ENCODE measurements at regions not wholly inside any gene's neighbourhood (a gene's known extent, or its start where the extent isn't known, plus 50 kb on each side); places are given as distances from the start of the nearest gene placed in this dataset.
"Not testable (repeated sequence)": the region's sequence is repeated elsewhere in the genome, so short reads cannot be mapped to it uniquely, and the experiment has no call there.

DNA sequence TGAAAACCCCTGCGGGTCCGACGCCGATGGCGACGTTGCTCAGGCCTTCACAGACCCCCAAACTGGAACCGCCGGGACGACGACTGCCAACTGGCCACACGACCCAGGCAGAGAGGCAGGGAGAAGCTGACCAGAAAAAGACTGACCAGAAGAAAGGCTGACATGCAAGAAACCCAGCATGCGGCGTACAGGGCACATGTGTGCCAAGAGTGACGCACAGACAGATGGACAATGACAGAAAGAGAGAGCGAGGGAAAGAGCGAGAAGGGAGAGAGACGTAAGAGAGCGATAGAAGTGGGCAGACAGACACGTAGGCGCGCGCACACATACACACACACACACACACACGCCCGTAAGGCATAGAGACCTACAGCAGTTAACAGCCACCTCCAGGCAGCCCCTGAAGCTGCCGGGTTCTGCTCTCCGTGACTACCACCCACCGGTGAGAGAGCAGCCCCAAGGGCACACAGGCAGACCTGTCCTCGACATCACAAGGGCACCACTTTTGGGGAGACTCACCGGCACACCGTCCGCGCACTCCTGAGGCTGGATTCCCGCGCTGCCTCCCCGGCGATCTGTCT lies 67.2 kb upstream of the ZNF527 start:
- peak overlapping the region; percentile 75 for H3K4me3 Mint-ChIP-seq (ENCODE audit: unreplicated experiment)
- no peak overlapping the region for H3K27ac Mint-ChIP-seq (ENCODE audit: unreplicated experiment)
- H3K9me3 Mint-ChIP-seq (ENCODE audit: low read depth): peaks cover 19% of the 10 kb centered on the region
- TF ChIP-seq, protein P1, sequence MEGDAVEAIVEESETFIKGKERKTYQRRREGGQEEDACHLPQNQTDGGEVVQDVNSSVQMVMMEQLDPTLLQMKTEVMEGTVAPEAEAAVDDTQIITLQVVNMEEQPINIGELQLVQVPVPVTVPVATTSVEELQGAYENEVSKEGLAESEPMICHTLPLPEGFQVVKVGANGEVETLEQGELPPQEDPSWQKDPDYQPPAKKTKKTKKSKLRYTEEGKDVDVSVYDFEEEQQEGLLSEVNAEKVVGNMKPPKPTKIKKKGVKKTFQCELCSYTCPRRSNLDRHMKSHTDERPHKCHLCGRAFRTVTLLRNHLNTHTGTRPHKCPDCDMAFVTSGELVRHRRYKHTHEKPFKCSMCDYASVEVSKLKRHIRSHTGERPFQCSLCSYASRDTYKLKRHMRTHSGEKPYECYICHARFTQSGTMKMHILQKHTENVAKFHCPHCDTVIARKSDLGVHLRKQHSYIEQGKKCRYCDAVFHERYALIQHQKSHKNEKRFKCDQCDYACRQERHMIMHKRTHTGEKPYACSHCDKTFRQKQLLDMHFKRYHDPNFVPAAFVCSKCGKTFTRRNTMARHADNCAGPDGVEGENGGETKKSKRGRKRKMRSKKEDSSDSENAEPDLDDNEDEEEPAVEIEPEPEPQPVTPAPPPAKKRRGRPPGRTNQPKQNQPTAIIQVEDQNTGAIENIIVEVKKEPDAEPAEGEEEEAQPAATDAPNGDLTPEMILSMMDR (IDR thresholded peaks at IDR 0.05): no peak
- H3K27me3 Mint-ChIP-seq (ENCODE audit: low read depth): no peaks in the 10 kb centered on the region
- peaks cover 3% of the 10 kb centered on the region for H3K36me3 Mint-ChIP-seq (ENCODE audit: low read depth)
- DNase-seq (ENCODE audit: low spot score): peak; percentile 77
- no peaks in the 10 kb centered on the region for H3K4me1 Mint-ChIP-seq (ENCODE audit: low read depth)

DNA sequence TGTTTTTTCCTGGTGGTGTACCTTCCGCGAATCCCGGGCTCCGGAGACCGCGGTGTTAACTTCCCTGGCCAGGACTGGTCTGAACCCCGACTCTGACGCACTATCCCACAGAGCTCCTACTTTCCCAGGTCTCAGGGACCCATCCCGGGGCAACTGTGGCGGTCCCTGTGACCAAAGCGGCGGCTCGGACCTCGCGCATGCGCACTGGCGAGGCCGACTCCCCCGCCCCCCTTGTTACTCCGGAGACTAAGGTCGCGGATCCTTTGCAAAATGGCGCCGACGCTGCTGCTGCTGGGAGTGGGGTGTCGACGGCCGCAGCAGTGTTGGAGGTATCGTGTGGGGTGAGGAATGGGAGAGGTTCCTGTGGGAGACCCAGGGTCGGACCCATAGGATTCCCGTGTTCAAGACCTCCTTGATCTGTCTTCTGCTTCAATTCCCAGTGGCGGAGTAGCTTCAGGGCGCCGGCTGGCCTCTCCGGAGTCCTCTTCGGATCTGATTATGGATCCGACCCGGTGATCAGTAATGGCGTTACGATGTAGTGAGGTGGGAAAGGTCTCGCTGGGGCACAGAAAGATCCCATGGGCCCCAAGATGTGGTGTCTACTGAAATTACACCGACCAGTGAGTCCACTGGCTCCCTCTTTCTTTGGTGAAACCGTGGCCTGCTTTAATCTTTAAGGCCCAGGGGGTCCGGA lies 66.6 kb upstream of the ZNF527 start:
- Mint-ChIP-seq H3K27ac (ENCODE audit: unreplicated experiment) (peak overlapping the region; percentile 61), H3K4me1 (ENCODE audit: low read depth) (no peaks in the 10 kb centered on the region)

DNA sequence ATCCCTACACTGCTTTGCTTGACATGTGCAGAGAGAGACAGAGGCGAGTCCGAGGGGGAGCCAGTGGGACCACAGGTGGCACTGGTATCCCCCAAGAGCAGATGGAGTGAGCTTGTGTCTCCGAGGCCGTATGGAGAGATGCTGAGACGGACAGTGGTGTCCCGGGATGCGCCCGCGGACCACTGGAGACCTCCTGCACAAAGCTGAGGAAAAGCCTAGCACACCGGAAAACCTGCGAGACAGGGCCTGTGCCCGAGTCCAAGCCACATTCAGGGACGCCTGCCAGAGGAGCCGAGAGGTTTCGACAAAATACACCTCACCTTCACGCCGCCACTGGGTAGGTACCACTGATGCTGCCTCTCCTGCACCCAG lies 66.0 kb upstream of the ZNF527 start:
- Mint-ChIP-seq H3K9me3 (ENCODE audit: low read depth) (peaks cover 19% of the 10 kb centered on the region), H3K27ac (ENCODE audit: unreplicated experiment) (no peak overlapping the region), H3K27me3 (ENCODE audit: low read depth) (no peaks in the 10 kb centered on the region), H3K4me3 (ENCODE audit: unreplicated experiment) (no peak overlapping the region), H3K36me3 (ENCODE audit: low read depth) (peaks cover 3% of the 10 kb centered on the region), H3K4me1 (ENCODE audit: low read depth) (no peaks in the 10 kb centered on the region)
- TF ChIP-seq, protein P1 (IDR thresholded peaks at IDR 0.05): no peak
- no peak for DNase-seq (ENCODE audit: low spot score)

More for the DNA sequence above, 66.6 kb upstream of the ZNF527 start:
- Mint-ChIP-seq H3K9me3 (ENCODE audit: low read depth) (peaks cover 19% of the 10 kb centered on the region), H3K27me3 (ENCODE audit: low read depth) (no peaks in the 10 kb centered on the region), H3K36me3 (ENCODE audit: low read depth) (peaks cover 3% of the 10 kb centered on the region), H3K4me3 (ENCODE audit: unreplicated experiment) (peak overlapping the region; percentile 75)
- DNase-seq (ENCODE audit: low spot score): peak; percentile 91
- TF ChIP-seq, protein P1 (IDR thresholded peaks at IDR 0.05): no peak

DNA sequence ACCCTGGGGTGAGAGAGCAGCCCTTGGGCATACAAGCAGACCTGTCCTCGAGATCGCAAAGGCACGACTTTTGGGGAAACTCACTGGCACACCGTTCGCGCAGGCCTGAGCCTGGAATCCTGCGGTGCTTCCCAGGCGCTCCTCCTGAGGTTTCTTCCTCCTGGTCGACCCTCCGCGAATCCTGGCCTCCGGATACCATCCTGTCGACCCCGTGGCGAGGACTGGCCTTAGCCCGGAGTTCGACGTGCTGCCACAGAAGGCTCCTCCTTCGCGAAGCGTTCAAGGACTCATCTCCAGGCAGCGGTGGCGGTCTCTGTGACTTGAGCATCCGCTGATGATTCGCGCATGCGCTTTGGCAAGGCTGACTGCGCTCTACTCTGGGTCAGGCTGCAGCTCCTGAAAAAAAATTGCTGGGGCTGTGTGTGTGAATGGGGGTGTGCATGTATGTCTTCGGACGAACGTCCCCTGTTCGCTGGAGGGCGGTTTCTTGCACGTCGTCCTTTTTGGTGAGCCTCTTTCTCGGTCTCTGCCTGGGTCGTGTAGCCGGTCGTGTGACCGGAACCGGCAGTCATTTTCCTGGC lies 64.4 kb upstream of the ZNF527 start:
- Mint-ChIP-seq H3K4me1 (ENCODE audit: low read depth) (no peaks in the 10 kb centered on the region), H3K36me3 (ENCODE audit: low read depth) (peaks cover 3% of the 10 kb centered on the region), H3K27ac (ENCODE audit: unreplicated experiment) (no peak overlapping the region), H3K4me3 (ENCODE audit: unreplicated experiment) (no peak overlapping the region), H3K27me3 (ENCODE audit: low read depth) (no peaks in the 10 kb centered on the region), H3K9me3 (ENCODE audit: low read depth) (peaks cover 19% of the 10 kb centered on the region)
- no peak for DNase-seq (ENCODE audit: low spot score)
- TF ChIP-seq, protein P1 (IDR thresholded peaks at IDR 0.05): no peak

DNA sequence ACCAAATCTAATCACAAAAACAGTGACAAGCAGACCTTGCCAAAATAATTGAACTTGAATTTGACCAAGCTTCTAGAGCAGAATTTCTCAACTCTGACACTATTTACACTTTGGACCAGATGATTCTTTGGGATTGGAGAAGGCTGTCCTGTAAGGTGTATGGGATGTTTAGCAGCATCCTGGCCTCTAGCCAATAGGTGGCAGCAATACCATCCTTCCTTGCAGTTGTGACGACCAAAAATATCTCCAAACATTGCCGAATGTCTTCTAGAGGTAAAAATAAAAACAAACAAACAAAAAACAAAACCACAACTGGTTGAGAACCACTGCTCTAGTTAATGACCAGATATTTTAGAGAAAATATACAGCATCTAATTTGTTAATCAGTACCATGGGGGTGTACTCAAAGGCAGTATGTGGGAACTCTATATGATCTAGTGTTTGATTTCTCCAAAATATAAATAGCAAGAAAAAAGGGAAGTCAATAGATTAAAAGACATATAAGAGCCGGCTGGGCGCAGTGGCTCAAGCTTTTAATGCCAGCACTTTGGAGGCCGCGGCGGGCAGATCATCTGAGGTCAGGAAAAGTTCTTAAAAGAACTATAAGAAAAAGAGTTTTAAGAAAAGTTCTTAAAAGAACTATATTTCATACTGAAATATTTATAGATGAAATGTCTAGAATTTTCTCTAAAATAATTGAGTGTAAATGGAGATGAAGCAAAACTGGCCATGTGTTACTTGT lies 60.9 kb upstream of the ZNF527 start:
- TF ChIP-seq, protein P1 (IDR thresholded peaks at IDR 0.05): peak; percentile 28
- Mint-ChIP-seq H3K4me3 (ENCODE audit: unreplicated experiment) (no peak overlapping the region), H3K4me1 (ENCODE audit: low read depth) (peaks cover 16% of the 10 kb centered on the region), H3K27ac (ENCODE audit: unreplicated experiment) (no peak overlapping the region), H3K27me3 (ENCODE audit: low read depth) (no peaks in the 10 kb centered on the region), H3K36me3 (ENCODE audit: low read depth) (peaks cover 2% of the 10 kb centered on the region), H3K9me3 (ENCODE audit: low read depth) (peaks cover 26% of the 10 kb centered on the region)
- no peak for DNase-seq (ENCODE audit: low spot score)

DNA sequence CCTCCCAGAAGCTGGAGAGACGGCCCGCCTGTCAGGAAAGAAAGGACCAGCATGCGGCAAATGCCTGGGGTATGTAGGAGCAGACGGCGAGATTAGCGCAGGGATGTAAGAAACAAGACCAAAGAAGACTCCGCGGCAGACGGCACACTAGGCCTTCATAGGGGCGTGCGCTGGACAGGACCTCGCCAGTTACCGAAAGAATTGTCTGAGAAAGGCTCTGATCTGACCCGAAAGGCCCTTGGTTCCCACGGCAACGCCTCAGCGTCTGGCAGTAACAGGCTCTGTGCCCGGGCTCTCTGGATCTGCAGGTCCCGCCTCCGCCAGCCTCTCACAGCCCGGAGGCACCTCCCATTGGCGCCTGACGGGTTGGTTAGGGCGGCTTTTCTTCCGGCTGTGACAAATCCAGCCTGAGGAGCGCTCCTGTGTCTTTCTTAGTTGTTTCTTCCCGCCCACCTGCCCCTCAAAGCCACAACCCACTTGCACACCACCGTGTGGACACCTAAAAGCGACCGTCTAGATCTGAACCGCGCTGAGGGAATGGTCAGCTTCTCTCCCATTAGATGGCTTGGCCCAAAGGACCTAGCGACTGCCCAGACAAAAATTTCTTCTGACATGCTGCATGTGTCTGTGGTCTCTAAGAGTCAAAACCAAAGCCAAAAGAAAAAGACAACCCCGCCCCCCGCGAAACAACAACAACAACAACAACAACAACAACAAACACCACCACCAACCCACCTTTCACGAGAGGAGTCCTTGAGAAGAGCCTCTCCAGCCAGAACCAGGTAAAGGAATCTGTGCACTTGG lies 58.2 kb upstream of the ZNF527 start:
- H3K27me3 Mint-ChIP-seq (ENCODE audit: low read depth); H3K36me3 Mint-ChIP-seq (ENCODE audit: low read depth); DNase-seq (ENCODE audit: low spot score): not testable (repeated sequence)
- peak overlapping the region; percentile 74 for H3K4me3 Mint-ChIP-seq (ENCODE audit: unreplicated experiment)
- H3K27ac Mint-ChIP-seq (ENCODE audit: unreplicated experiment): peak overlapping the region; percentile 74
- peaks cover 19% of the 10 kb centered on the region for H3K4me1 Mint-ChIP-seq (ENCODE audit: low read depth)
- peaks cover 15% of the 10 kb centered on the region for H3K9me3 Mint-ChIP-seq (ENCODE audit: low read depth)

Data from chondrocyte (in vitro differentiated cells).